GM21786 (cell line): ENCODE measurements at regions not wholly inside any gene's neighbourhood (a gene's known extent, or its start where the extent isn't known, plus 50 kb on each side); places are given as distances from the start of the nearest gene placed in this dataset.

Source experiments
- ATAC-seq: cut with Tn5 transposase; IDR thresholded peaks from one replicate; pipeline ENCODE4 v1.9.1; 2021; ENCODE audit not compliant: unreplicated experiment

- no peak for ATAC-seq
Observed at GRCh38 chr5:168179192-168179593, 112.3 kb upstream of the WWC1 start.

- ATAC-seq = no peak
Observed at GRCh38 chr5:168182269-168182668, 109.2 kb upstream of the WWC1 start.

GRCh38 chr5:168184103-168184502, 107.3 kb upstream of the WWC1 start:
- ATAC-seq = no peak

- no peak for ATAC-seq
Observed at GRCh38 chr5:168186289-168187074, 105.0 kb upstream of the WWC1 start.

GRCh38 chr5:168187614-168188013, 103.8 kb upstream of the WWC1 start:
- ATAC-seq = no peak

- ATAC-seq = no peak
Observed at GRCh38 chr5:168188182-168188581, 103.3 kb upstream of the WWC1 start.

GRCh38 chr5:168192120-168192519, 99.3 kb upstream of the WWC1 start:
- no peak for ATAC-seq

GRCh38 chr5:168193493-168194250, 97.8 kb upstream of the WWC1 start:
- ATAC-seq = no peak

- no peak for ATAC-seq
Observed at GRCh38 chr5:168195110-168195509, 96.3 kb upstream of the WWC1 start.

- no peak for ATAC-seq
Observed at GRCh38 chr5:168198359-168198758, 93.1 kb upstream of the WWC1 start.

GRCh38 chr5:168202996-168203395, 88.4 kb upstream of the WWC1 start:
- ATAC-seq = no peak

GRCh38 chr5:168204165-168204564, 87.3 kb upstream of the WWC1 start:
- no peak for ATAC-seq

GRCh38 chr5:168207450-168208029, 83.9 kb upstream of the WWC1 start:
- no peak for ATAC-seq

GRCh38 chr5:168209244-168209995, 82.0 kb upstream of the WWC1 start:
- no peak for ATAC-seq

GRCh38 chr5:168209997-168210396, 81.4 kb upstream of the WWC1 start:
- ATAC-seq = no peak

- ATAC-seq = no peak
Observed at GRCh38 chr5:168211245-168211644, 80.2 kb upstream of the WWC1 start.

- no peak for ATAC-seq
Observed at GRCh38 chr5:168211936-168212335, 79.5 kb upstream of the WWC1 start.

- ATAC-seq = no peak
Observed at GRCh38 chr5:168214071-168214470, 77.4 kb upstream of the WWC1 start.

GRCh38 chr5:168214886-168215285, 76.6 kb upstream of the WWC1 start:
- ATAC-seq = no peak

- ATAC-seq = no peak
Observed at GRCh38 chr5:168215646-168216045, 75.8 kb upstream of the WWC1 start.

GRCh38 chr5:168216989-168217388, 74.5 kb upstream of the WWC1 start:
- no peak for ATAC-seq
